H4 (cell line): ENCODE measurements at regions not wholly inside any gene's neighbourhood (a gene's known extent, or its start where the extent isn't known, plus 50 kb on each side); places are given as distances from the start of the nearest gene placed in this dataset.

Experiments
- DNase-seq: peaks from one replicate; pipeline ENCODE4 v3.0.0-alpha.2; 2015; ENCODE audit warnings: low spot score

GRCh38 chr20:6562111-6562510 lies 205.4 kb upstream of the BMP2 start:
- no peak for DNase-seq

DNA sequence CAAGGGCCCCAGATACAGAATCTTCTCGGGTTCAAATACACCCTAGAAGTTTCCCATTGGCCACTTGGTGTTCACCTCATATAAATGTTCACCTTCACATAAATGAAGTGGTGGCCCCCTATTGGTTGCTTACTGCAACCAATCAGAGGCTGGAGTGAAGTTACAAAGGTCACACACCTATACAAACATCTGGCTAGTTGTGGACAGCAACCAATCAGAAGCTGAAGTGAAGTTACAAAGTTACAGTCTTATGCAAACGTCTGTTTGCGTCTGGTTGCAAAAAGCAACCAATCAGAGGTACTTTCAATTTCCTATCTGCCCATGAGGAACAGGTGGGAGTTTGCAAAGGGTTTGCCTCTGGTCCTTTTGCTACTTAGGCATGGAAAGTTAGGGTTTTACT lies 206.5 kb upstream of the BMP2 start:
- DNase-seq: no peak

GRCh38 chr20:6559791-6560190 lies 207.7 kb upstream of the BMP2 start:
- DNase-seq: no peak

GRCh38 chr20:6558341-6558740 lies 209.1 kb upstream of the BMP2 start:
- no peak for DNase-seq

- DNase-seq: peak; percentile 75
These were observed 233.6 kb upstream of the BMP2 start for GRCh38 chr20:6533761-6534479.

- peak; percentile 82 for DNase-seq
These were observed 234.1 kb upstream of the BMP2 start for GRCh38 chr20:6533351-6533750.

DNA sequence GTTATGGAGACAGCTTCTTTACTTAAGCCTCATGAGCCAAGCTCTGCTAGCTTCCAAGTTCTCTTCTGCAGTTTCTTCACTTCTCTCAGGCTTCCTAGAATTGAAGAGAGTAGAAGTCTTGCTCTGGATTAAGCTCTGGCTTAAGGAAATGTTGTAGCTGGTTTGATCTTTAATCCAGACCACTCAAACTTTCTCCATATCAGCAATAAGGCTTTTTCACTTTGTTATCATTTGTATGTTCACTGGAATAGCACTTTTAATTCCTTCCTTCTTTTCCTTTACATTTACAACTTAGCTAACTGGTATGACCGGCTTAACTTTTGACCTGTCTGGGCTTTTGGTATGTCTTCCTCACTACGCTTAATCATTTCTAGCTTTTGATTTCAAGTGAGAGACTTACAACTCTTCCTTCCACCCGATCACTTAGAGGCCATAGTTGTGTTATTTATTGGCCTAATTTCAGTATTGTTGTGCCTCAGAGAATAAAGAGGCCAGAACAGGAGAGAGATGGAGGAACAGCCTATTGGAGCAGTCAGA lies 236.6 kb upstream of the BMP2 start:
- DNase-seq: no peak

- peak; percentile 44 for DNase-seq
These were observed 237.2 kb upstream of the BMP2 start for GRCh38 chr20:6530254-6530653.

DNA sequence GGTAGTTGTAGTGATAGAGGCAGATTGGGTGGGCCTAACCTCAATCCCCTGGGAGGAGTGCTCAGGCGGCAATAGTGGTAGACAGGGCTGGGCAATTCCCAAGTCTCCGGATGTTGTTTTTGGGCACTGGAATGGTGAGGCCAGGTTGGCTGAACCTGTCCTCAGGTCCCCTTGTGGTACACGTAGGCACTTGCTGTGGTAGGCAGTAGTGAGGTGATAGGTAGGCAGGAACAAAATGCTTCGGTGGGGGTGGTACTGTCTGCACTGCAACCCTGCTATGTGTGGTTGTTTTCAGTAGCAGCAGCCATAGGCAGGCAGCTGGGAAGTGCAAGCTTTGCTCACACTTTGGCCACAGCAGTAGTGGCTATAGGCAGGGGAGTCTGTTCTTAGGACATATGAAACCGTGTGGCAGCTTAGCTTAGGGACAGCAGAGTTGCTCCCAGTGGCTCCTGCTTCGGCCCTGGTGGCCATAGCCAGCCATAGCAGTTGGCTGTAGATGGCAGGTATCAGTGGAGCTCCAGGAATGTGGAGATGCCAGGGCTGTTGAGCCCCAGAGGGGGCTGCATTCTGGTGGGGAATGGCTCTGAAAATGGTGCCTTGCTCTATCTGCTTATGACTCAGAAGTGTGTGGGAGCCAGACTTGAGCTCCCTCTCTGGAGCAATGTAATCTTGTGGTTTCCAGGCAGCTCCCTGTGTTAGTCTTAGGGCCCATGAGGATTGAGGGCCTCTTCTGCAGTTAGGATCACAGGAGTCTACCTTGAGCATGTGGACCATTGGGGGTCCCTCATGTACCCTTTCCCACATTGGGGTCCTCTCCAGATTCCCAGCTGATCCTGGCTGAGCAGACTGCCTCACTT lies 241.8 kb upstream of the BMP2 start:
- DNase-seq: no peak

DNA sequence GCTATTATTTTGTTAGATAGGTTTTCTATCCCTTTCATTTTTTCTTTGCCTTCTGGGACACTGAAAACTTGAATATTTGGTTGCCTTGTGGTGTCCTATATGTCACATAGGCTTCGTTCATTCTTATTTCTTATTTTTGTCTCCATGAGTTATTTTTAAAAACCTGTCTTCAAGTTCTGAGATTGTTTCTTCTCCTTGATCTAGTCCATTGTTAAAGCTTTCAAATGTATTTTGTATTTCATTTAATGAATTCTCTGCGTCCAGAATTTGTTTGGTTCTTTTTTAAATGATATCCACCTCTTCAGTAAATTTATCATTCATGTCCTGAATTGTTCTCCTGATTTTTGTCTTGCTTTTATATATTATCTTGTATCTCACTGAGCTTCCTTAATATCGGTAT lies 243.2 kb upstream of the BMP2 start:
- DNase-seq: no peak

DNA sequence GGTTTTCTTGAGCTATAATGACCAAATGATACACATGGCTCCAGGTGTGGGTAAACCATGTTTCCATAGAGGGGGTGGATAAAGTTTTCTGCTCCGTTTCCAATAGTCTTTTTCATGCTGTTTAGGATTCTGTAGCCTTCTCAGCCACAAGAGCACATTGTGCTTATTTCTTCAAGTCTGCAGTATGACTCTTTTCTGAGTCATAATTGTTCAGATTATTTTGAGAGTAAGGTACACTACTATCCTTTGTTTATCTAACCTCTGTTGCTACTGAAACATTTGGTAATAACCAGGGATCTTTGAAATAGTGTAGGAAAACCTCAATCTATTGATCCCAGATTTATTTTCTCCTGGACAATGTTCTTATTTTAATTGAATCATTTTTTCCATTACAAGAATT lies 247.9 kb upstream of the BMP2 start:
- peak; percentile 50 for DNase-seq

GRCh38 chr20:6515261-6515660 lies 252.2 kb upstream of the BMP2 start:
- DNase-seq: no peak

GRCh38 chr20:6513599-6513998 lies 253.9 kb upstream of the BMP2 start:
- DNase-seq: no peak

- DNase-seq: no peak
These were observed 258.1 kb upstream of the BMP2 start for GRCh38 chr20:6509374-6509773.

DNA sequence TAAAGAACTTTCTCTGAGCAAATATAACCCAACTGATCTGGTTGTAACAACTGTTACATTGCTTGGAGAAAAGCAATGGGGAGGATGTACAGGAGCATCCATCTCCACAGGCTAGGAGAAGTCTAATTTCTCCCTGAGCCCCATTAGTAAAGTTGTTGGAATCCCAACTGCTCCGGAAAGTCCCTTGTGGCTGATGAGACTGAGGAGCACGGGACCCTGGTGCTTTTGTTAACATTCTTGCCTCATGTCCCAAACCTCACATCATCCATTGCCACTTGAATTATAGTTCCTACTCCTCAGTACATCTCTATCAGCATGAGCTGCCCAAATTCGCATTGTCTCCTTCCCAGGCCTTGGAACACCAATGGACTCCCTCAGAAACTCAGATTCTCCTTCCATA lies 260.6 kb upstream of the BMP2 start:
- no peak for DNase-seq

GRCh38 chr20:6504826-6505225 lies 262.7 kb upstream of the BMP2 start:
- no peak for DNase-seq

- DNase-seq: no peak
These were observed 263.3 kb upstream of the BMP2 start for GRCh38 chr20:6504179-6504578.

- DNase-seq: no peak
These were observed 264.5 kb upstream of the BMP2 start for GRCh38 chr20:6502999-6503398.

DNA sequence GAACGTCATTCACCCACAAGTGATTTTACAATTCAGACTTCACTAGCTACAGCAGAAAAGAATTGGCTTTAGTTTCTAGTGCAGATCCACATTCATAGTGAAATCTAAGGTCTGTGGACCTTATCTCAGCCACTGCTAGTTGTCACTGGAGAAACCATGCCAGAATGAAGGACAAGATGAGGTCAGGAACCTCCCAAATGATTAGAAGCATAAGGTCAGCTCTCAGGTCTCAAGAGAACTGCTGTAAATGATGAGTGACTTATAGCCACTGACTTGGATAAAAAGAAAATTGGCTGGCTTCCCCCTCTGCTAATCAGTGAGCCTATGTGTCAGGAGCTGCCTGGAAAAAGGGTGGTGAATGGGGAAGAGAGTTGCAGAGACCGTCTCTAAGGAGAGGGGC lies 265.3 kb upstream of the BMP2 start:
- no peak for DNase-seq

DNA sequence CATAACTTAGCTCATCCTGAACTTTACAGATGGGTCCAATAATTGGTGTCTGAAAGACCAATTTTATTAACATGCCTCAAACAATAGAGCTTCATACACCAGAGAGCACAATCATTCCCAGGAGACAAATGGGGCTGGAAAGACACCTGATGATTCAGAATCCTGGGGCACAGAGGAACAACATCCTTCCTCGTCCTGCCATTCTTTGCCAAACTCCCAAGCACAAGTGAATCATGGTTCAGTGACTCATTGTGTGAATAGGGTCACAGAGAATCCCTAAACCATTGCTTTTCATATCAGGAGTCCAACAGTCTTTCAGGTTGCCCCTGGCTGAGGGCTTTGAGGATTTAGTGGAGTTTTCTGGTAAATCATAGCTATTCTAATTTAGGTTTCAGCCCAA lies 266.4 kb upstream of the BMP2 start:
- no peak for DNase-seq

- no peak for DNase-seq
These were observed 267.9 kb upstream of the BMP2 start for GRCh38 chr20:6499566-6499965.

DNA sequence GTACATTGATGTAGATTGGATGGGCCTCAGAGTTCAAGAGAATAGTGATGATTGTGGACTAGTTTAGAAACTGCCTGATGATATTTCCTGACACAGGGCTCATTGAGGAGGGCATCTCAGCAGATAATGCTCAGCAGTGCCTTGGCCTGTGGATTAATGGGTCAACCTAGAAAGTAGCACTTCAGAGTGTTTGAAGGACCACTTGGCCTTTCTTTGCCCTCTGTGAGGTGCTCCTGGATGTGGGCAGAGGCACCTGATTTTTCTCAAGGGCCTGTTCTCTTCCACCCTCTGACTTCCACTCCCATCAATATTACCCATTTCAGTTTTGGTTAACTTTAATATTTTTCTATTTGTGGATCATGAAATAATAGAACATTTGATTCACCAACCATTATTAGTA lies 270.6 kb upstream of the BMP2 start:
- DNase-seq: no peak

- no peak for DNase-seq
These were observed 271.6 kb upstream of the BMP2 start for GRCh38 chr20:6495907-6496306.
